HepG2 (cell line): ENCODE measurements at regions not wholly inside any gene's neighbourhood (a gene's known extent, or its start where the extent isn't known, plus 50 kb on each side); places are given as distances from the start of the nearest gene placed in this dataset.

ENCODE experiments used
- ATAC-seq: fragments of 200-7000 bp; cut with Tn5 transposase; 3 replicates; pipeline ENCODE4 v1.9.1; 2020; ENCODE audit warnings: mild to moderate bottlenecking, moderate library complexity
- BruUV-seq: library from RNA; stranded (reverse); fragments of 400-500 nt; replicated peaks from 2 replicates; lab custom pipeline; 2021; lab: Mats Ljungman, UMichigan
- CTCF ChIA-PET: fragments of 300-600 bp; formaldehyde crosslinking; extraction: SDS; loops from one replicate; lab custom pipeline; 2021; ENCODE audit warnings: low total read pairs, inconsistent platforms, low intra/inter-chr PET ratio; lab: Yijun Ruan, JAX
- POLR2A ChIA-PET: fragments of 350-600 bp; sonication (Branson Sonifier 250); formaldehyde crosslinking; loops from one replicate; lab custom pipeline; 2020; ENCODE audit warnings: antibody characterized with exemption, inconsistent platforms; lab: Yijun Ruan, JAX
- DNase-seq: peaks from one replicate; pipeline ENCODE4 v3.0.0-alpha.2; 2015; ENCODE audit warnings: low spot score
- FAIRE-seq: peaks from 3 replicates; lab custom pipeline; 2011; peaks lifted over from hg19 to GRCh38; lab: Jason Lieb, UNC
- H2AFZ ChIP-seq: one replicate; pipeline ENCODE4 v1.6.1; 2011; ENCODE audit warnings: low read length, inconsistent platforms
- H3K27ac ChIP-seq: fragments of 300-600 bp; 3 replicates; pipeline ENCODE4 v1.8.0; 2011; ENCODE audit warnings: mixed run types, mild to moderate bottlenecking, mixed read lengths, low read length, inconsistent platforms; ENCODE audit not compliant: insufficient read depth; ENCODE audit errors: extremely low read length
- H3K27me3 ChIP-seq, 2 experiments: fragments of 200-600 bp in 1 of 2; 2 replicates in 1 of 2; 3 replicates in 1 of 2; pipeline versions ENCODE4 v1.6.0 to v1.8.0; 2011; ENCODE audit warnings: low read length in 2 of 2, mild to moderate bottlenecking in 2 of 2, moderate library complexity in 2 of 2, inconsistent platforms in 1 of 2; ENCODE audit not compliant: insufficient read depth in 2 of 2, control insufficient read depth in 1 of 2
- H3K36me3 ChIP-seq, 2 experiments: fragments of 200-600 bp in 1 of 2; replicated peaks in 1 of 2; 2 replicates in 1 of 2; 3 replicates in 1 of 2; pipeline versions ENCODE4 v1.5.1 to v1.8.0; 2011; ENCODE audit warnings: low read length in 2 of 2, inconsistent platforms in 1 of 2; ENCODE audit not compliant: insufficient read depth in 2 of 2, control insufficient read depth in 1 of 2
- H3K4me1 ChIP-seq: 2 replicates; pipeline ENCODE4 v1.5.1; 2012; ENCODE audit warnings: low read length, inconsistent platforms; ENCODE audit not compliant: insufficient read depth
- H3K4me2 ChIP-seq: 2 replicates; pipeline ENCODE4 v1.6.0; 2011; ENCODE audit warnings: low read depth, low read length, inconsistent platforms
- H3K4me3 ChIP-seq, 3 experiments: fragments of 200-600 bp in 1 of 3; sonication (generic), shearing (Covaris generic) in 1 of 3; replicated peaks in 1 of 3; 2 replicates each; pipeline ENCODE4 v1.5.1; 2011 to 2016; ENCODE audit warnings: low read length in 3 of 3, inconsistent platforms in 2 of 3, low read depth in 2 of 3, mild to moderate bottlenecking in 2 of 3, control low read depth in 1 of 3, mixed read lengths in 1 of 3; ENCODE audit not compliant: insufficient read depth in 1 of 3
- H3K79me2 ChIP-seq: one replicate; pipeline ENCODE4 v1.6.1; 2011; ENCODE audit warnings: low read length, inconsistent platforms; ENCODE audit not compliant: insufficient read depth
- H3K9ac ChIP-seq: 2 replicates; pipeline ENCODE4 v1.6.0; 2011; ENCODE audit warnings: mild to moderate bottlenecking, low read depth, low read length, inconsistent platforms; ENCODE audit not compliant: insufficient read depth
- H3K9me3 ChIP-seq: 2 replicates; pipeline ENCODE4 v1.5.1; 2012; ENCODE audit warnings: mild to moderate bottlenecking, low read length
- H4K20me1 ChIP-seq: 2 replicates; pipeline ENCODE4 v1.6.0; 2011; ENCODE audit warnings: inconsistent platforms, mild to moderate bottlenecking, low read length, moderate library complexity; ENCODE audit not compliant: insufficient read depth
- ATF7 ChIP-seq, 2 experiments: fragments of 450-650 bp in 1 of 2; sonication (generic) in 1 of 2; formaldehyde crosslinking in 1 of 2; IDR thresholded peaks; 2 replicates each; pipeline versions ENCODE4 v1.4.0 to v1.6.1; 2016 to 2020; ENCODE audit warnings: antibody characterized with exemption in 1 of 2, mild to moderate bottlenecking in 1 of 2, missing genetic modification reagents in 1 of 2
- CHCHD3 ChIP-seq: sonication (generic); formaldehyde crosslinking; IDR thresholded peaks from 2 replicates; pipeline ENCODE4 v1.8.0; 2022; ENCODE audit warnings: mild to moderate bottlenecking, missing genetic modification reagents, moderate library complexity
- ZNF256 ChIP-seq: sonication (generic); formaldehyde crosslinking; conservative IDR thresholded peaks from 2 replicates; pipeline ENCODE4 v1.4.0; 2020; ENCODE audit warnings: missing genetic modification reagents
- ZNF607 ChIP-seq: sonication (generic); formaldehyde crosslinking; IDR thresholded peaks from 2 replicates; pipeline ENCODE4 v1.5.1; 2020; ENCODE audit warnings: missing genetic modification reagents, mild to moderate bottlenecking, borderline replicate concordance
- WGBS: methylation state at CpG from one replicate; pipeline ENCODE4 v1.1.6; 2017; ENCODE audit warnings: low lambda C conversion rate; 5-methylcytosine and 5-hydroxymethylcytosine counted together
- in situ Hi-C: cut with HindIII; loops from 2 replicates; pipeline ENCODE4 v1.10.0; 2017; ENCODE audit warnings: low pct_unique_long_range_greater_than_20kb; ENCODE audit not compliant: extremely low pct_ligation_motif_present
- intact Hi-C: fragments of 100-400 bp; cut with micrococcal nuclease; formaldehyde crosslinking; loops from one replicate; pipeline ENCODE4 v1.10.0; 2022; ENCODE audit not compliant: unreplicated experiment
- TF ChIP-seq, protein P1 (sequence below): sonication (generic); formaldehyde crosslinking; IDR thresholded peaks from 2 replicates; pipeline ENCODE4 v1.4.0; 2020; ENCODE audit warnings: mild to moderate bottlenecking, missing genetic modification reagents

GRCh38 chr18:27824275-27824674 lies 352.7 kb downstream of the CDH2 start:
- BruUV-seq = no TSS peak
- Histone ChIP-seq H3K4me2 (no peak overlapping the region), H3K9me3 (no peaks in the 10 kb centered on the region), H3K27ac (no peak overlapping the region), H3K9ac (no peak overlapping the region), H3K79me2 (no peaks in the 10 kb centered on the region), H3K4me1 (no peaks in the 10 kb centered on the region), H3K4me3 (no peak overlapping the region), H4K20me1 (no peaks in the 10 kb centered on the region), H3K36me3 (no peaks in the 10 kb centered on the region), H2AFZ (no peak overlapping the region), H3K27me3 (no peaks in the 10 kb centered on the region)
- ChIA-PET POLR2A (no interaction called here), CTCF (no interaction called here)
- ATAC-seq (no peak), DNase-seq (no peak), FAIRE-seq (no peak)
- WGBS = 7% methylated on average over 4 of the region's 4 CpGs
- TF ChIP-seq, protein P1, sequence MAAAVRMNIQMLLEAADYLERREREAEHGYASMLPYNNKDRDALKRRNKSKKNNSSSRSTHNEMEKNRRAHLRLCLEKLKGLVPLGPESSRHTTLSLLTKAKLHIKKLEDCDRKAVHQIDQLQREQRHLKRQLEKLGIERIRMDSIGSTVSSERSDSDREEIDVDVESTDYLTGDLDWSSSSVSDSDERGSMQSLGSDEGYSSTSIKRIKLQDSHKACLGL (CRISPR knock-in tag) = no peak
- no peak for TF ChIP-seq ZNF256 (CRISPR knock-in tag)
- no peak for TF ChIP-seq ATF7 (IDR thresholded peaks at IDR 0.05)
- TF ChIP-seq ATF7 (CRISPR knock-in tag; IDR thresholded peaks at IDR 0.05) = no peak
- TF ChIP-seq ZNF607 = no peak
- in situ Hi-C loops = no loop called here
- intact Hi-C loops = no loop called here

DNA sequence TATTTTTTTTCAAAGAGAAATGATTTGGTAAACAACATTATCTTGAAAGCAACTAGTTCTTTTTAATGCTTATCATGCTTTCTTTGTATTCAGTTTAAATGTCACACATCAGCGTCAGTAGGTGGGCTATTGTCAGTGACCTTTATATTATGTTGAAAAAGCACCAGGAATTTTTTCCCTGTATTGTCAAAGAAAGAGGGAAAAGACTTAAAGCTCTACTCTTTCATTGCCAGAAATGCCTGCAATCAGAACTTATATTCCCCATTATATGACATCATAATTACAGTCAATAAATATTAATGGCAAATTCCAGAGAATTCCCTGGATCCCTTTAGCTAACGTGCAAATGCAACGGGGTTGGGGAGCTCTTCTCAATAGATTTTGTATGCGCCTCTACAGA lies 353.9 kb downstream of the CDH2 start:
- ATAC-seq = no peak
- Histone ChIP-seq H4K20me1 (no peaks in the 10 kb centered on the region), H3K9ac (no peak overlapping the region), H3K9me3 (no peaks in the 10 kb centered on the region), H3K79me2 (no peaks in the 10 kb centered on the region), H3K4me1 (no peaks in the 10 kb centered on the region), H3K27me3 (no peaks in the 10 kb centered on the region), H3K36me3 (no peaks in the 10 kb centered on the region), H3K27ac (no peak overlapping the region), H3K4me3 (no peak overlapping the region), H3K4me2 (no peak overlapping the region), H2AFZ (no peak overlapping the region)
- TF ChIP-seq CHCHD3 (CRISPR knock-in tag) = no peak
- peak; percentile 56 for TF ChIP-seq ATF7 (IDR thresholded peaks at IDR 0.05)
- TF ChIP-seq ATF7 (CRISPR knock-in tag; IDR thresholded peaks at IDR 0.05) = no peak
- FAIRE-seq = no peak
- in situ Hi-C loops (no loop called here), intact Hi-C loops (no loop called here)
- DNase-seq = no peak
- BruUV-seq = no TSS peak
- POLR2A ChIA-PET = no interaction called here
- WGBS = 24% methylated on average over 4 of the region's 4 CpGs
- CTCF ChIA-PET = no interaction called here
